Liver (tissue), 3 donors: ENCODE measurements at regions not wholly inside any gene's neighbourhood (a gene's known extent, or its start where the extent isn't known, plus 50 kb on each side); places are given as distances from the start of the nearest gene placed in this dataset.

Source experiments
- NR2F2 ChIP-seq: IDR thresholded peaks from 2 replicates; pipeline ENCODE4 v1.6.1; 2016; ENCODE audit warnings: antibody characterized with exemption
- TF ChIP-seq, protein P1 (sequence below): fragments of 150-350 bp; IDR thresholded peaks from 2 replicates; pipeline ENCODE4 v1.5.1; 2017; ENCODE audit warnings: improper control_type of control experiment, low read depth, low read length; ENCODE audit not compliant: missing input control
- TF ChIP-seq, protein P2 (sequence below): IDR thresholded peaks from 2 replicates; pipeline ENCODE4 v1.6.1; 2016; ENCODE audit warnings: antibody characterized with exemption
- donor health status: healthy.
- donor health status: healthy.

DNA sequence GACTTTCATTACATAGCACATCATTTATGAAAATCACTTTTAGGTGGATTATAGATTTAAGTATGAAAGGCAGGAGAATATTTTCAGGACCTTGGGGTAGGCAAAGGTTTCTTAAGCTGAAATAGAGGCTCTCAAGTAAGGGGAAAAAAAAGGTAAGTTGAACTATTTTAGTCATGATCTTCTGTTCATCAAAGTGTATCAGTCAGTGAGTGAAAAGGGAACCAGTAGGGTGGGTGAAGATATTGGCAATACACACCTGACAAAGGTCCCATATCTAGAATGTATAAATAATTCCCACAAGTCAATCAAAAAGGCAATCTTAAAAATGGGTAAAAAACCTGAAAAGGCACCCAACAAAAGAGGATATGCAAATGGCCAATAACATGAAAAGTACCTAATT lies 218.6 kb downstream of the KLF13 start:
- TF ChIP-seq, protein P1, sequence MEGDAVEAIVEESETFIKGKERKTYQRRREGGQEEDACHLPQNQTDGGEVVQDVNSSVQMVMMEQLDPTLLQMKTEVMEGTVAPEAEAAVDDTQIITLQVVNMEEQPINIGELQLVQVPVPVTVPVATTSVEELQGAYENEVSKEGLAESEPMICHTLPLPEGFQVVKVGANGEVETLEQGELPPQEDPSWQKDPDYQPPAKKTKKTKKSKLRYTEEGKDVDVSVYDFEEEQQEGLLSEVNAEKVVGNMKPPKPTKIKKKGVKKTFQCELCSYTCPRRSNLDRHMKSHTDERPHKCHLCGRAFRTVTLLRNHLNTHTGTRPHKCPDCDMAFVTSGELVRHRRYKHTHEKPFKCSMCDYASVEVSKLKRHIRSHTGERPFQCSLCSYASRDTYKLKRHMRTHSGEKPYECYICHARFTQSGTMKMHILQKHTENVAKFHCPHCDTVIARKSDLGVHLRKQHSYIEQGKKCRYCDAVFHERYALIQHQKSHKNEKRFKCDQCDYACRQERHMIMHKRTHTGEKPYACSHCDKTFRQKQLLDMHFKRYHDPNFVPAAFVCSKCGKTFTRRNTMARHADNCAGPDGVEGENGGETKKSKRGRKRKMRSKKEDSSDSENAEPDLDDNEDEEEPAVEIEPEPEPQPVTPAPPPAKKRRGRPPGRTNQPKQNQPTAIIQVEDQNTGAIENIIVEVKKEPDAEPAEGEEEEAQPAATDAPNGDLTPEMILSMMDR = no peak
- TF ChIP-seq, protein P2, sequence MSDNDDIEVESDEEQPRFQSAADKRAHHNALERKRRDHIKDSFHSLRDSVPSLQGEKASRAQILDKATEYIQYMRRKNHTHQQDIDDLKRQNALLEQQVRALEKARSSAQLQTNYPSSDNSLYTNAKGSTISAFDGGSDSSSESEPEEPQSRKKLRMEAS = no peak
- TF ChIP-seq NR2F2 = no peak
